Breast epithelium (tissue), 3 donors: ENCODE measurements at regions not wholly inside any gene's neighbourhood (a gene's known extent, or its start where the extent isn't known, plus 50 kb on each side); places are given as distances from the start of the nearest gene placed in this dataset.

Experiments used
- CTCF ChIP-seq, 3 donors: fragments of 450-650 bp; IDR thresholded peaks; one replicate each; pipeline ENCODE4 v1.5.1; 2016 to 2017; ENCODE audit warnings: antibody characterized with exemption in 3 of 3, mild to moderate bottlenecking in 3 of 3, moderate library complexity in 3 of 3
- POLR2A ChIP-seq: fragments of 450-650 bp; IDR thresholded peaks from one replicate; pipeline ENCODE4 v1.6.1; 2016; ENCODE audit warnings: antibody characterized with exemption, mild to moderate bottlenecking, moderate library complexity
- POLR2AphosphoS5 ChIP-seq, 3 donors: sonication (generic); formaldehyde crosslinking; IDR thresholded peaks; one replicate each; pipeline ENCODE4 v1.6.1; 2017; ENCODE audit warnings: antibody characterized with exemption in 3 of 3

- TF ChIP-seq CTCF (IDR thresholded peaks at IDR 0.05) = no peak
- no peak for TF ChIP-seq POLR2A
- TF ChIP-seq POLR2AphosphoS5 (IDR thresholded peaks at IDR 0.05) = no peak
Observed at GRCh38 chr3:163513149-163513657, 1565.1 kb downstream of the SI start.
